ENCODE measurements at regions not wholly inside any gene's neighbourhood (a gene's known extent, or its start where the extent isn't known, plus 50 kb on each side); places are given as distances from the start of the nearest gene placed in this dataset.
"Not testable (repeated sequence)": the region's sequence is repeated elsewhere in the genome, so short reads cannot be mapped to it uniquely, and the experiment has no call there.

GRCh38 chr2:95755956-95756669, 164.3 kb downstream of the TRIM43 start:
- not testable (repeated sequence) for H3K27me3 ChIP-seq (ENCODE audit: low read length); H2AFZ ChIP-seq (ENCODE audit: low read depth, low read length, severe bottlenecking); H3F3A ChIP-seq (ENCODE audit: insufficient read depth); H3K9me3 ChIP-seq (ENCODE audit: insufficient read depth, low read length); H4K20me1 ChIP-seq (ENCODE audit: low read depth, low read length); H3K36me3 ChIP-seq (ENCODE audit: low read length); H3K79me2 ChIP-seq (ENCODE audit: insufficient read depth, low read length); H3K9me2 ChIP-seq (replicated peaks; ENCODE audit: insufficient read depth, low read length); H3K4me2 ChIP-seq (ENCODE audit: low read depth, low read length, poor library complexity, severe bottlenecking); H3K9ac ChIP-seq (ENCODE audit: low read length); H3K27ac ChIP-seq (ENCODE audit: low read depth, low read length); H3K4me3 ChIP-seq (ENCODE audit: insufficient read depth, low read length, poor library complexity, severe bottlenecking)

GRCh38 chr2:95757988-95758387, 166.2 kb downstream of the TRIM43 start:
- H3K79me2 ChIP-seq (ENCODE audit: insufficient read depth, low read length): no peaks in the 10 kb centered on the region
- no peaks in the 10 kb centered on the region for H3K9me2 ChIP-seq (replicated peaks; ENCODE audit: insufficient read depth, low read length)
- no peak overlapping the region for H3K9ac ChIP-seq (ENCODE audit: low read length)
- TF ChIP-seq CTCF (IDR thresholded peaks at IDR 0.05; ENCODE audit: insufficient read depth, low read length, poor library complexity, severe bottlenecking): no peak
- no peak overlapping the region for H3K27ac ChIP-seq (ENCODE audit: low read depth, low read length)
- H4K20me1 ChIP-seq (ENCODE audit: low read depth, low read length): no peaks in the 10 kb centered on the region
- no peaks in the 10 kb centered on the region for H3K27me3 ChIP-seq (ENCODE audit: low read length)
- no peak overlapping the region for H3K4me2 ChIP-seq (ENCODE audit: low read depth, low read length, poor library complexity, severe bottlenecking)
- no peaks in the 10 kb centered on the region for H3K36me3 ChIP-seq (ENCODE audit: low read length)
- no peak overlapping the region for H2AFZ ChIP-seq (ENCODE audit: low read depth, low read length, severe bottlenecking)
- no peaks in the 10 kb centered on the region for H3K9me3 ChIP-seq (ENCODE audit: insufficient read depth, low read length)
- no peaks in the 10 kb centered on the region for H3F3A ChIP-seq (ENCODE audit: insufficient read depth)
- H3K4me3 ChIP-seq (ENCODE audit: insufficient read depth, low read length, poor library complexity, severe bottlenecking): no peak overlapping the region

GRCh38 chr2:95759481-95760246, 167.9 kb downstream of the TRIM43 start:
- Histone ChIP-seq H4K20me1 (ENCODE audit: low read depth, low read length) (no peaks in the 10 kb centered on the region), H3K79me2 (ENCODE audit: insufficient read depth, low read length) (no peaks in the 10 kb centered on the region), H3K4me2 (ENCODE audit: low read depth, low read length, poor library complexity, severe bottlenecking) (no peak overlapping the region), H3K36me3 (ENCODE audit: low read length) (no peaks in the 10 kb centered on the region), H3K27me3 (ENCODE audit: low read length) (no peaks in the 10 kb centered on the region), H3F3A (ENCODE audit: insufficient read depth) (no peaks in the 10 kb centered on the region), H2AFZ (ENCODE audit: low read depth, low read length, severe bottlenecking) (no peak overlapping the region), H3K9me3 (ENCODE audit: insufficient read depth, low read length) (no peaks in the 10 kb centered on the region), H3K9me2 (replicated peaks; ENCODE audit: insufficient read depth, low read length) (no peaks in the 10 kb centered on the region), H3K4me3 (ENCODE audit: insufficient read depth, low read length, poor library complexity, severe bottlenecking) (no peak overlapping the region), H3K9ac (ENCODE audit: low read length) (no peak overlapping the region), H3K27ac (ENCODE audit: low read depth, low read length) (no peak overlapping the region)
- TF ChIP-seq EZH2phosphoT487 (conservative IDR thresholded peaks at IDR 0.05; ENCODE audit: low read length) (no peak), CTCF (IDR thresholded peaks at IDR 0.05; ENCODE audit: insufficient read depth, low read length, poor library complexity, severe bottlenecking) (no peak)
